GM21381 (cell line): ENCODE measurements at regions not wholly inside any gene's neighbourhood (a gene's known extent, or its start where the extent isn't known, plus 50 kb on each side); places are given as distances from the start of the nearest gene placed in this dataset.

ENCODE experiments used
- ATAC-seq: cut with Tn5 transposase; IDR thresholded peaks from one replicate; pipeline ENCODE4 v1.9.1; 2021; ENCODE audit warnings: mild to moderate bottlenecking, moderate library complexity; ENCODE audit not compliant: unreplicated experiment

GRCh38 chr11:131284041-131284440, 86.4 kb upstream of the NTM start:
- no peak for ATAC-seq

DNA sequence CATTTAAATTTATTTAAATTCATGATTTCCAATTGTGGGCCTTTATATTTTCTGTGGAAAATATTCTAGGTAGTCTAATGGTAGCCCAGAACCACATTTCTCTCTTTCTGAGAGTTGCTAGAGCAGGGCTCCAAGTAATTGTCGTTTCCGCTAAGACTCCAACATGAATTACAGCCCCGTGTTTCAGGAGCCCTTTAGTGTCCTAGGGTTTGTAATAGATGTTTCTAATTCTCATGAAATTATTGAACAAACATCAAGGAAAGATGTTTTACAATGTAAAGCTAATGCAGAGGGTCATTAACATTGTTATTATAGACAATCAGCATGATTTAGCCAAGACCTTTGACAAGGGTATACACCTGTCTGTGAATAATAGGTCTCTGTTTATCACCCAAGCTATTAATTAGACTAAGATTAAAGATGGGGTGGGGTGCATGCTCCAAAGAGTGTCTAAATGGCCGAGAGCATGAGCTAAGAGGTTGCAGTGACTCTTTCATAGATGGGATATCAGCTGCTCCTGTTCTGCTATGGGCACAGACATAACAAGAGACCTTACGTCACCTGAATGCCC, 81.8 kb upstream of the NTM start:
- no peak for ATAC-seq

- no peak for ATAC-seq
Measured at GRCh38 chr11:131290185-131290584, 80.2 kb upstream of the NTM start.

DNA sequence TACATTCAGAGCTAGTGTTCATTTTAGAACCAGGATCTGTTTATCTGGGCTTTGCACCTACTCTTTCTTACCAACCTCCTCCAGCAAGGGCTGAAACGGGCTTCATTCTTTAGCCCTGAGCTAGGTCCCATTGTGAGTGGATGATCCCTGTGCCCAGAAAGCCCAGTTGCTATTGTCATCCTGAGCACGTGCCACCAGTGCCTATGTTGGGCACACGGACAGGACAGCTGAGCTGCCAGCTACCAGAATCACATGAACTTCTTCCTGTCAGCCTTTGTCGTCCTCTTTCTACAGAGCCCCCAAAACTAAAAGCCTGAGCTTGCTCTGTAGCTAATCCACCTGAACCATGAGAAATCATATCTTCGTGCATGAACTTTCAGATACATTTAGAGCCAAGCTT, 74.4 kb upstream of the NTM start:
- ATAC-seq, result no peak

GRCh38 chr11:131297441-131297840, 73.0 kb upstream of the NTM start:
- ATAC-seq, result no peak

GRCh38 chr11:131299598-131300438, 70.6 kb upstream of the NTM start:
- no peak for ATAC-seq

DNA sequence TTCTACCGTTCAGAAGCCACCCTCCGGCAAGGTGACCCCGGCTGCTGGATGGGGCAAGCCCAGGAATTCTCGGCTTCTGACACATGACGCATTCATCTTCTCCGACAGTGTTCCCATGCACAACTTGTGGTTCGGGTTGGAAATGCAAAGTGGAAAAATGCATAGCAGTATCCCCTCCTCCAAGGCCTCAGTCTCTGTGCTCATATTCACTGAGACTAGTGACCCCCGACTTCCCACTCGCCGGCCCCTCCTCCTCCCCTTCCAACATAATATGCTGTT, 70.0 kb upstream of the NTM start:
- ATAC-seq, result no peak

- no peak for ATAC-seq
Measured at GRCh38 chr11:131301306-131301705, 69.1 kb upstream of the NTM start.

- ATAC-seq, result no peak
Measured at GRCh38 chr11:131302836-131303235, 67.6 kb upstream of the NTM start.

DNA sequence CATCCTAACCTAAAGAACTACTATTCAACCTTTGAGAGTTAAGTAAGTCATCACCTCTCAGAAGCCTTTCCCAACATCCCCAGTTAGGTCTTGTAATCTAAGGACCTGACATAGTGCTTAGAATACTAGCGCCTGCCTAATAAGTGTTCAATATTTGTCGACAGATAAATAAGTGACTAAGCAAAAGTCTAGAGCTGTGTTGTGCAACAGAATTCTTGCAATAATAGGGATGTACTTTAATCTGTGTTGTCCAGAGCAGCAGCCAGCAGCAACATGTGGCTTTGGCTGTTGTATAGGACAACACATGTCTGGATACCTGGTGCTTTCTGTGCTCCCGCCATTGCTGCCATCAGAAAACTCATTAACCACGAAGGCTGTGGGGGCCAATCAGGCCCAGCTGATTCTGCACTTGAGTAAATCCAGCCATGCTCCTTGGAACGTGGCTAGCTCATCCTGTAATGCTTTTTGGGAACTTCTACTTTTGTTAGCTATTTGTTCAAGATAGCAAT, 66.8 kb upstream of the NTM start:
- no peak for ATAC-seq

DNA sequence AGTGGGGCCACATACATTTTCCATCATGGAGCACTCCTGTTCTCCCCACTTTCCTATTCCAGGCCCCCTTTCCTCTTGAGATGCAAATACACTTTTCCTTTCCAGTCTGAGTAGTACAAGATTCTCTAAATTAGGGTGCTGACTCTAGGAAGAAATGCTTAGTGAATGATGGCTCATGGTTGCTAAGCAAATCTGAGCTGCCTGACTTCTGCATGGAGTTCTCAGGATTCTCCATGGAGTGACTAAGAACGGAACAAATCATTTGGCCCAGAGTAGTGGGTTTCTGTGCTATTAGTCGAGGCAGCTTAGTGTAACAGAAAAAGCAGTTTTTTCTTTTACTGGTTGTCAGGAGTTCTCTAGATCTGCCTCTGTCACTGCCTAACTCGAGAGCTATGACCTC, 65.4 kb upstream of the NTM start:
- ATAC-seq, result no peak

- no peak for ATAC-seq
Measured at GRCh38 chr11:131307506-131307905, 62.9 kb upstream of the NTM start.

GRCh38 chr11:131309776-131310175, 60.6 kb upstream of the NTM start:
- ATAC-seq, result no peak

DNA sequence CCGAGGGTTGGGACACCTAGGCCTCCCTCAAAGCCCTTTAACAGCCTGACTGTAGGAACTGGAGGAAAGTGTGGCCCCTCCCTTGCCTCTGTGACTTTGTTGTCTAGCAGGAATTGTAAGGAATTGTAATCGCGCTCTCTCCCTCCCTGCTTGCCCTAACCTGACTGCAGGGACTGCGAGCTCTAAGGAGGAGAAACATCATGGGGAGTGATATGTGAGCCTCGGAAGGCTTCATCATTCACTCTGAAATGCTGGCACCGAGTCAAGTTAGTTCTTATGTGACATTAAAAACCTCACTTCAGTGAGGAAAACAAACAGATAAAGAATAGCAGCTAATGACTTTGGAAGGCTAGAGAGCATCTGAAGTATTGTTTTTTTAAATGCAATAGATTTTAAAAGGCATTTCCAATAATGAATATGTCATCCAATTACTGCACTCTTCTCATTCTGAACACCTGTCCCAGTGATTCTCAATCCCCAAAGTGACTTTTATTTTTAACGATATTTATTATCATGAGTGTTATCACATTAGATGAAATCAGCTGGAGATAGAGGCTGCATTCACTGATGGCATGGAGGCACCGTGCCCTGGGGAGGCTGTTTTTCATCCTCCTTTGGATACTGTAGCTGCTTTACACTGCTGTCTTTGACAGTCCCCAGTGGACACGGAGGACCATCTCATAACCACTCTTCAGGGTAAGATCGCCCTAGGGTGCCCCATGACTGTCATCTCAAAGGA, 58.5 kb upstream of the NTM start:
- ATAC-seq, result no peak
